PC-3 (cell line): ENCODE measurements at regions not wholly inside any gene's neighbourhood (a gene's known extent, or its start where the extent isn't known, plus 50 kb on each side); places are given as distances from the start of the nearest gene placed in this dataset.

Experiments used
- ATAC-seq: fragments of 200-7000 bp; cut with Tn5 transposase; 2 replicates; pipeline ENCODE4 v1.9.1; 2020; ENCODE audit warnings: mild to moderate bottlenecking, moderate library complexity
- BruUV-seq: library from RNA; stranded (reverse); fragments of 400-500 nt; replicated peaks from 2 replicates; lab custom pipeline; 2021; lab: Mats Ljungman, UMichigan
- CTCF ChIA-PET: fragments of 300-600 bp; sonication (Branson Sonifier 250); formaldehyde crosslinking; loops from one replicate; lab custom pipeline; 2022; ENCODE audit warnings: antibody characterized with exemption; lab: Charles Lee
- POLR2A ChIA-PET: fragments of 300-600 bp; sonication (Branson Sonifier 250); formaldehyde crosslinking; loops from one replicate; lab custom pipeline; 2022; ENCODE audit warnings: antibody characterized with exemption; ENCODE audit not compliant: unreplicated experiment; lab: Charles Lee
- DNase-seq: peaks from one replicate; pipeline ENCODE4 v3.0.0-alpha.2; 2015
- H2AFZ ChIP-seq: fragments of 300-600 bp; sonication (generic); 2 replicates; pipeline ENCODE4 v1.6.0; 2016; ENCODE audit warnings: antibody characterized with exemption, low read length
- H3F3A ChIP-seq: fragments of 300-600 bp; sonication (generic); one replicate; pipeline ENCODE4 v1.6.0; 2017; ENCODE audit warnings: antibody characterized with exemption, low read length, control low read depth, mild to moderate bottlenecking; ENCODE audit not compliant: unreplicated experiment
- H3K27ac ChIP-seq: fragments of 300-600 bp; sonication (generic); 2 replicates; pipeline ENCODE4 v1.5.1; 2016; ENCODE audit warnings: mild to moderate bottlenecking, low read length
- H3K27me3 ChIP-seq: fragments of 300-600 bp; sonication (generic); 2 replicates; pipeline ENCODE4 v1.6.1; 2016; ENCODE audit warnings: low read length, mixed read lengths
- H3K36me3 ChIP-seq: fragments of 300-600 bp; sonication (generic); 2 replicates; pipeline ENCODE4 v1.6.1; 2016; ENCODE audit warnings: low read depth, mixed run types, low read length, mixed read lengths
- H3K4me1 ChIP-seq: fragments of 300-600 bp; sonication (generic); 2 replicates; pipeline ENCODE4 v1.5.1; 2016; ENCODE audit warnings: low read length; ENCODE audit not compliant: insufficient read depth
- H3K4me2 ChIP-seq: fragments of 300-600 bp; sonication (generic); 2 replicates; pipeline ENCODE4 v1.6.0; 2016; ENCODE audit warnings: low read length
- H3K4me3 ChIP-seq: fragments of 300-600 bp; sonication (generic); 2 replicates; pipeline ENCODE4 v1.5.1; 2016; ENCODE audit warnings: mild to moderate bottlenecking, low read length, mixed read lengths
- H3K79me2 ChIP-seq: fragments of 300-600 bp; sonication (generic); 2 replicates; pipeline ENCODE4 v1.6.1; 2017; ENCODE audit warnings: low read length, mixed read lengths
- H3K9ac ChIP-seq: fragments of 300-600 bp; sonication (generic); 2 replicates; pipeline ENCODE4 v1.6.0; 2016; ENCODE audit warnings: mild to moderate bottlenecking, low read length
- H3K9me2 ChIP-seq: fragments of 300-600 bp; sonication (generic); replicated peaks from 2 replicates; pipeline ENCODE4 v1.6.1; 2016; ENCODE audit warnings: mixed run types, low read length, mixed read lengths
- H3K9me3 ChIP-seq: fragments of 300-600 bp; sonication (generic); 2 replicates; pipeline ENCODE4 v1.6.1; 2016; ENCODE audit warnings: low read length, mixed read lengths
- H4K20me1 ChIP-seq: fragments of 300-600 bp; sonication (generic); 2 replicates; pipeline ENCODE4 v1.6.1; 2016; ENCODE audit warnings: low read length, mixed read lengths
- EZH2 ChIP-seq: fragments of 300-600 bp; sonication (generic); IDR thresholded peaks from one replicate; pipeline ENCODE4 v1.6.1; 2017; ENCODE audit warnings: antibody characterized with exemption, mild to moderate bottlenecking, low read length; ENCODE audit not compliant: unreplicated experiment
- EZH2phosphoT487 ChIP-seq: fragments of 300-600 bp; sonication (generic); IDR thresholded peaks from 2 replicates; pipeline ENCODE4 v1.6.1; 2018; ENCODE audit warnings: mild to moderate bottlenecking, antibody characterized with exemption, low read length, borderline replicate concordance
- intact Hi-C: fragments of 100-400 bp; cut with micrococcal nuclease; formaldehyde crosslinking; loops from 2 replicates; pipeline ENCODE4 v1.9.0; 2023
- TF ChIP-seq, protein P1 (sequence below): fragments of 300-600 bp; sonication (generic); conservative IDR thresholded peaks from 2 replicates; pipeline ENCODE4 v1.5.1; 2017; ENCODE audit warnings: antibody characterized with exemption, low read depth, mild to moderate bottlenecking, low read length

- ATAC-seq (peak; percentile 67), DNase-seq (peak; percentile 71)
- Histone ChIP-seq H3K9ac (no peak overlapping the region), H3K9me3 (no peaks in the 10 kb centered on the region), H3K9me2 (no peaks in the 10 kb centered on the region), H3K4me3 (no peak overlapping the region), H4K20me1 (no peaks in the 10 kb centered on the region), H2AFZ (no peak overlapping the region), H3K4me2 (peak overlapping the region; percentile 3), H3K4me1 (peaks cover 13% of the 10 kb centered on the region), H3K36me3 (no peaks in the 10 kb centered on the region), H3F3A (no peaks in the 10 kb centered on the region), H3K79me2 (no peaks in the 10 kb centered on the region), H3K27me3 (no peaks in the 10 kb centered on the region), H3K27ac (no peak overlapping the region)
- POLR2A ChIA-PET = no interaction called here
- CTCF ChIA-PET = no interaction called here
- intact Hi-C loops = no loop called here
- BruUV-seq = no TSS peak
- TF ChIP-seq EZH2 (no peak), EZH2phosphoT487 (no peak)
- TF ChIP-seq, protein P1, sequence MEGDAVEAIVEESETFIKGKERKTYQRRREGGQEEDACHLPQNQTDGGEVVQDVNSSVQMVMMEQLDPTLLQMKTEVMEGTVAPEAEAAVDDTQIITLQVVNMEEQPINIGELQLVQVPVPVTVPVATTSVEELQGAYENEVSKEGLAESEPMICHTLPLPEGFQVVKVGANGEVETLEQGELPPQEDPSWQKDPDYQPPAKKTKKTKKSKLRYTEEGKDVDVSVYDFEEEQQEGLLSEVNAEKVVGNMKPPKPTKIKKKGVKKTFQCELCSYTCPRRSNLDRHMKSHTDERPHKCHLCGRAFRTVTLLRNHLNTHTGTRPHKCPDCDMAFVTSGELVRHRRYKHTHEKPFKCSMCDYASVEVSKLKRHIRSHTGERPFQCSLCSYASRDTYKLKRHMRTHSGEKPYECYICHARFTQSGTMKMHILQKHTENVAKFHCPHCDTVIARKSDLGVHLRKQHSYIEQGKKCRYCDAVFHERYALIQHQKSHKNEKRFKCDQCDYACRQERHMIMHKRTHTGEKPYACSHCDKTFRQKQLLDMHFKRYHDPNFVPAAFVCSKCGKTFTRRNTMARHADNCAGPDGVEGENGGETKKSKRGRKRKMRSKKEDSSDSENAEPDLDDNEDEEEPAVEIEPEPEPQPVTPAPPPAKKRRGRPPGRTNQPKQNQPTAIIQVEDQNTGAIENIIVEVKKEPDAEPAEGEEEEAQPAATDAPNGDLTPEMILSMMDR = no peak
These were observed 169.4 kb upstream of the CCNH start for GRCh38 chr5:87582149-87582548.

DNA sequence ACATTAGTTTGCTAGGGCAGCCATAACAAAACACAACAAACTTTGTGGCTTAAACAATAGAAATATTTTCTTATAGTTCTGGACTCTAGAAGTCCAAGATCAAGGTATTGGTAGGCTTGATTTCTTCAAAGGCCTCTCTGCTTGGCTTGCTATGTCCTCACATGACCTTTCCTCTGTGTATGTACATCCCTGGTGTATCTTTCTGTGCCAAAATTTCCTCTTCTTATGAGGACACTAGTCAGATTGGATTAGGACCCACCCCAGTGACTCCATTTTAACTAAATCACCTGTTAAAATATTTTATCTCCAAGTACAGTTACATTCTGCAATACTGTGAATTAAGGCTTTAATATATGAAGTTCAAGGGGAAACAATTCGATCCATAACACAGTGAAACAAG is 168.9 kb upstream of the CCNH start:
- Histone ChIP-seq H3K79me2 (no peaks in the 10 kb centered on the region), H3K4me3 (no peak overlapping the region), H3K36me3 (no peaks in the 10 kb centered on the region), H3K4me2 (peak overlapping the region; percentile 3), H2AFZ (no peak overlapping the region), H3K4me1 (peaks cover 13% of the 10 kb centered on the region), H3F3A (no peaks in the 10 kb centered on the region), H3K9me2 (no peaks in the 10 kb centered on the region), H3K27ac (no peak overlapping the region), H4K20me1 (no peaks in the 10 kb centered on the region), H3K9ac (no peak overlapping the region), H3K9me3 (no peaks in the 10 kb centered on the region), H3K27me3 (no peaks in the 10 kb centered on the region)
- ChIA-PET POLR2A (no interaction called here), CTCF (no interaction called here)
- no peak for DNase-seq
- no peak for ATAC-seq
- TF ChIP-seq EZH2phosphoT487 = no peak
- TF ChIP-seq, protein P1 = no peak
- TF ChIP-seq EZH2 = no peak
- BruUV-seq = no TSS peak
- intact Hi-C loops = no loop called here

DNA sequence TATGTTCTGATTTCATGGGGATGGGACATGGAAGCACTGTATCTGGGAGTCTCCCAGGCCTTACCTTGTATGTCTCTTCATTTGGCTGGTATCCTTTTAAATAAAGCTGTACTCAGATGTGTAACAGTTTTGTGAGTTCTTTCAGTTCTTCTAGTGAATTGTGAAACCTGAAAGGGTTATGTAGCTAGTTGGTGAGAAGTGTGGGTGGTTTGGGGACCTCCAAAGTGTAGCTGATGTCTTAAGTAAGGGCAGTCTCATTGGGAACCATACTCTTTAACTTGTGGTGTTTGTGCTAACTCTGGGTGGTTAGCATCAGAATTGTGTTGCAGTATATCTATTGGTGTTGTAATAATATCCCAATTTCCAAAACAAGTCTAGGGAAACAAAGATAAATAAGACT is 166.9 kb upstream of the CCNH start:
- Histone ChIP-seq H3K79me2 (no peaks in the 10 kb centered on the region), H3K9me3 (no peaks in the 10 kb centered on the region), H3K27me3 (no peaks in the 10 kb centered on the region), H3K9me2 (no peaks in the 10 kb centered on the region), H2AFZ (no peak overlapping the region), H3K4me3 (no peak overlapping the region), H3K36me3 (no peaks in the 10 kb centered on the region), H3K9ac (no peak overlapping the region), H3F3A (no peaks in the 10 kb centered on the region), H3K4me2 (no peak overlapping the region), H3K27ac (no peak overlapping the region), H3K4me1 (peaks cover 13% of the 10 kb centered on the region), H4K20me1 (no peaks in the 10 kb centered on the region)
- DNase-seq (no peak), ATAC-seq (no peak)
- intact Hi-C loops = no loop called here
- no TSS peak for BruUV-seq
- TF ChIP-seq EZH2 (no peak), EZH2phosphoT487 (no peak)
- TF ChIP-seq, protein P1 = no peak
- ChIA-PET CTCF (no interaction called here), POLR2A (no interaction called here)
